GM23338 (cell line): ENCODE measurements at regions not wholly inside any gene's neighbourhood (a gene's known extent, or its start where the extent isn't known, plus 50 kb on each side); places are given as distances from the start of the nearest gene placed in this dataset.

ENCODE experiments used
- ATAC-seq: fragments of 200-7000 bp; cut with Tn5 transposase; 3 replicates; pipeline ENCODE4 v1.9.1; 2020
- DNase-seq: peaks from one replicate; pipeline ENCODE4 v3.0.0-alpha.2; 2015; ENCODE audit warnings: low spot score
- H2AFZ ChIP-seq: fragments of 200-600 bp; sonication (generic); 2 replicates; pipeline ENCODE4 v1.8.0; 2016; ENCODE audit warnings: antibody characterized with exemption, mild to moderate bottlenecking, moderate library complexity
- H3F3A ChIP-seq: fragments of 200-600 bp; sonication (generic); replicated peaks from 2 replicates; pipeline ENCODE4 v1.8.0; 2017; ENCODE audit warnings: antibody characterized with exemption, mixed run types, low read depth
- H3K27ac ChIP-seq: fragments of 200-600 bp; sonication (generic); 2 replicates; pipeline ENCODE4 v1.6.1; 2016; ENCODE audit warnings: low read depth
- H3K27me3 ChIP-seq: fragments of 200-600 bp; sonication (generic); 2 replicates; pipeline ENCODE4 v1.8.0; 2016; ENCODE audit warnings: mild to moderate bottlenecking, mixed run types, moderate library complexity; ENCODE audit not compliant: insufficient read depth
- H3K36me3 ChIP-seq: fragments of 200-600 bp; sonication (generic); 2 replicates; pipeline ENCODE4 v1.8.0; 2016; ENCODE audit warnings: mild to moderate bottlenecking; ENCODE audit not compliant: insufficient read depth
- H3K4me1 ChIP-seq: fragments of 200-600 bp; sonication (generic); 2 replicates; pipeline ENCODE4 v1.8.0; 2016; ENCODE audit warnings: mild to moderate bottlenecking, moderate library complexity; ENCODE audit not compliant: insufficient read depth
- H3K4me2 ChIP-seq: fragments of 200-600 bp; sonication (generic); 2 replicates; pipeline ENCODE4 v1.7.1; 2017; ENCODE audit warnings: mixed run types
- H3K4me3 ChIP-seq: fragments of 200-600 bp; sonication (generic); 2 replicates; pipeline ENCODE4 v1.6.1; 2016; ENCODE audit warnings: mixed run types
- H3K79me2 ChIP-seq: fragments of 200-600 bp; sonication (generic); replicated peaks from 2 replicates; pipeline ENCODE4 v1.8.0; 2017; ENCODE audit warnings: mild to moderate bottlenecking; ENCODE audit not compliant: insufficient read depth
- H3K9me2 ChIP-seq: fragments of 200-600 bp; sonication (generic); 2 replicates; pipeline ENCODE4 v1.8.0; 2017; ENCODE audit not compliant: insufficient read depth
- H4K20me1 ChIP-seq: fragments of 200-600 bp; sonication (generic); replicated peaks from 2 replicates; pipeline ENCODE4 v1.8.0; 2017; ENCODE audit warnings: mild to moderate bottlenecking; ENCODE audit not compliant: insufficient read depth
- H3K27ac Mint-ChIP-seq: 2 replicates; pipeline ENCODE4 v1.8.0; 2020; ENCODE audit warnings: inconsistent platforms, mild to moderate bottlenecking, moderate library complexity, mixed read lengths
- H3K27me3 Mint-ChIP-seq: 3 replicates; pipeline ENCODE4 v1.8.0; 2022; ENCODE audit warnings: low read depth, mild to moderate bottlenecking, moderate library complexity, mixed read lengths, inconsistent platforms; ENCODE audit not compliant: insufficient read depth, poor library complexity
- H3K36me3 Mint-ChIP-seq: 3 replicates; pipeline ENCODE4 v1.8.0; 2021; ENCODE audit warnings: low read depth, mild to moderate bottlenecking, inconsistent platforms, moderate library complexity, mixed read lengths
- H3K4me1 Mint-ChIP-seq: 3 replicates; pipeline ENCODE4 v1.8.0; 2020; ENCODE audit warnings: mild to moderate bottlenecking, inconsistent platforms, mixed read lengths
- H3K4me3 Mint-ChIP-seq: 3 replicates; pipeline ENCODE4 v1.8.0; 2021; ENCODE audit warnings: moderate library complexity, mild to moderate bottlenecking, inconsistent platforms, mixed read lengths
- H3K9me3 Mint-ChIP-seq: 3 replicates; pipeline ENCODE4 v1.8.0; 2020; ENCODE audit warnings: moderate library complexity, mild to moderate bottlenecking, inconsistent platforms, mixed read lengths
- CREB1 ChIP-seq: fragments of 250-450 bp; sonication (Bioruptor Pico); IDR thresholded peaks from 2 replicates; pipeline ENCODE4 v1.5.0; 2020; ENCODE audit warnings: low read depth, mild to moderate bottlenecking, moderate library complexity
- ETS1 ChIP-seq: IDR thresholded peaks from 2 replicates; pipeline ENCODE4 v1.6.1; 2016; ENCODE audit warnings: antibody characterized with exemption
- EZH2 ChIP-seq: fragments of 200-600 bp; sonication (generic); IDR thresholded peaks from one replicate; pipeline ENCODE4 v1.8.0; 2017; ENCODE audit warnings: antibody characterized with exemption, mild to moderate bottlenecking, low read depth; ENCODE audit not compliant: unreplicated experiment
- EZH2phosphoT487 ChIP-seq: fragments of 200-600 bp; sonication (generic); IDR thresholded peaks from one replicate; pipeline ENCODE4 v1.8.1; 2018; ENCODE audit warnings: antibody characterized with exemption; ENCODE audit not compliant: unreplicated experiment
- JUNB ChIP-seq: IDR thresholded peaks from one replicate; pipeline ENCODE4 v1.6.1; 2016; ENCODE audit warnings: antibody characterized with exemption; ENCODE audit not compliant: unreplicated experiment
- NANOG ChIP-seq: IDR thresholded peaks from 2 replicates; pipeline ENCODE4 v1.6.1; 2016; ENCODE audit warnings: antibody characterized with exemption, borderline replicate concordance
- STAT1 ChIP-seq: IDR thresholded peaks from one replicate; pipeline ENCODE4 v1.6.1; 2016; ENCODE audit warnings: antibody characterized with exemption; ENCODE audit not compliant: unreplicated experiment
- ZNF114 ChIP-seq: fragments of 250-450 bp; sonication (Bioruptor Pico); IDR thresholded peaks from 2 replicates; pipeline ENCODE4 v1.5.0; 2020; ENCODE audit warnings: mild to moderate bottlenecking, moderate library complexity
- ZNF331 ChIP-seq: fragments of 250-450 bp; sonication (Bioruptor Pico); IDR thresholded peaks from 2 replicates; pipeline ENCODE4 v1.5.0; 2020; ENCODE audit warnings: low read depth, mild to moderate bottlenecking, moderate library complexity
- TF ChIP-seq, protein P1 (sequence below): IDR thresholded peaks from one replicate; pipeline ENCODE4 v1.6.1; 2018; ENCODE audit warnings: antibody characterized with exemption; ENCODE audit not compliant: unreplicated experiment

DNA sequence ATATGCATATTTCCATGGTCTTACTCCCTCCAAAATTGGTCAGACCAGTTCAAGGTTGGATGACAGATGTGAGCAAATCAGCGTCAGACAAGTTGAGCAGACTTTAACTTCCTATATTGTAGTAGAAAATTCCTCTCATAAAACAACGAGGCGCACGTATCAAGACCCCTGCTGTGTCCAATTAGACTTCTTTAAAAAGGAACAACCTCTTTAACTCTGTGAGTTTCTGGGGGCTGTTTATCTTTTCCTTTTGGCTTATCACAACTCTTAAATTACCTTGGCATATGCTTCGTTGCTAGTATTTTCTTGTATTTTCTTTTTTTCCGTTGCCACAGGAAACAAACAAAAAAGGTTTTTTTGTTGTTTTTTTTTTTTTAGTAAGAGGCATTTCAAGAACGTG is 398.2 kb upstream of the WWC1 start:
- no peak overlapping the region for H2AFZ ChIP-seq
- Mint-ChIP-seq H3K36me3 (0 out of 3 replicates have a peak, but pooled peaks cover 6% of the 10 kb centered on the region), H3K27me3 (peaks cover 4% of the 10 kb centered on the region), H3K27ac (no peak overlapping the region), H3K9me3 (no peaks in the 10 kb centered on the region; the same call in 2 of the 3 replicates), H3K4me3 (no peak overlapping the region), H3K4me1 (peaks cover 42% of the 10 kb centered on the region)
- no peak overlapping the region for H3K4me2 ChIP-seq
- H3K4me1 ChIP-seq: peaks cover 30% of the 10 kb centered on the region
- H3K79me2 ChIP-seq: no peaks in the 10 kb centered on the region
- ATAC-seq: no peak
- H3K27ac ChIP-seq: no peak overlapping the region
- TF ChIP-seq STAT1: no peak
- no peak for TF ChIP-seq EZH2
- H3K36me3 ChIP-seq: no peaks in the 10 kb centered on the region
- no peak for DNase-seq
- H4K20me1 ChIP-seq: no peaks in the 10 kb centered on the region
- H3K27me3 ChIP-seq: no peaks in the 10 kb centered on the region
- 0 out of 2 replicates have a peak, but pooled peaks cover 2% of the 10 kb centered on the region for H3K9me2 ChIP-seq
- 0 out of 2 replicates have a peak, but pooled peaks cover 1% of the 10 kb centered on the region for H3F3A ChIP-seq
- H3K4me3 ChIP-seq: no peak overlapping the region

GRCh38 chr5:167894631-167895472 is 396.6 kb upstream of the WWC1 start:
- Mint-ChIP-seq H3K27ac (no peak overlapping the region), H3K4me3 (no peak overlapping the region), H3K4me1 (peaks cover 36% of the 10 kb centered on the region), H3K27me3 (peaks cover 4% of the 10 kb centered on the region), H3K36me3 (no peaks in the 10 kb centered on the region), H3K9me3 (no peaks in the 10 kb centered on the region; the same call in 2 of the 3 replicates)
- H3K36me3 ChIP-seq: no peaks in the 10 kb centered on the region
- no peak overlapping the region for H3K4me3 ChIP-seq
- no peak overlapping the region for H2AFZ ChIP-seq
- H3K27ac ChIP-seq: no peak overlapping the region
- no peaks in the 10 kb centered on the region for H3K79me2 ChIP-seq
- no peaks in the 10 kb centered on the region for H3K27me3 ChIP-seq
- TF ChIP-seq ZNF331 (CRISPR knock-in tag) (no peak), ETS1 (no peak), CREB1 (CRISPR knock-in tag) (no peak), STAT1 (no peak), NANOG (no peak), JUNB (no peak), ZNF114 (no peak), EZH2 (no peak), EZH2phosphoT487 (no peak)
- TF ChIP-seq, protein P1, sequence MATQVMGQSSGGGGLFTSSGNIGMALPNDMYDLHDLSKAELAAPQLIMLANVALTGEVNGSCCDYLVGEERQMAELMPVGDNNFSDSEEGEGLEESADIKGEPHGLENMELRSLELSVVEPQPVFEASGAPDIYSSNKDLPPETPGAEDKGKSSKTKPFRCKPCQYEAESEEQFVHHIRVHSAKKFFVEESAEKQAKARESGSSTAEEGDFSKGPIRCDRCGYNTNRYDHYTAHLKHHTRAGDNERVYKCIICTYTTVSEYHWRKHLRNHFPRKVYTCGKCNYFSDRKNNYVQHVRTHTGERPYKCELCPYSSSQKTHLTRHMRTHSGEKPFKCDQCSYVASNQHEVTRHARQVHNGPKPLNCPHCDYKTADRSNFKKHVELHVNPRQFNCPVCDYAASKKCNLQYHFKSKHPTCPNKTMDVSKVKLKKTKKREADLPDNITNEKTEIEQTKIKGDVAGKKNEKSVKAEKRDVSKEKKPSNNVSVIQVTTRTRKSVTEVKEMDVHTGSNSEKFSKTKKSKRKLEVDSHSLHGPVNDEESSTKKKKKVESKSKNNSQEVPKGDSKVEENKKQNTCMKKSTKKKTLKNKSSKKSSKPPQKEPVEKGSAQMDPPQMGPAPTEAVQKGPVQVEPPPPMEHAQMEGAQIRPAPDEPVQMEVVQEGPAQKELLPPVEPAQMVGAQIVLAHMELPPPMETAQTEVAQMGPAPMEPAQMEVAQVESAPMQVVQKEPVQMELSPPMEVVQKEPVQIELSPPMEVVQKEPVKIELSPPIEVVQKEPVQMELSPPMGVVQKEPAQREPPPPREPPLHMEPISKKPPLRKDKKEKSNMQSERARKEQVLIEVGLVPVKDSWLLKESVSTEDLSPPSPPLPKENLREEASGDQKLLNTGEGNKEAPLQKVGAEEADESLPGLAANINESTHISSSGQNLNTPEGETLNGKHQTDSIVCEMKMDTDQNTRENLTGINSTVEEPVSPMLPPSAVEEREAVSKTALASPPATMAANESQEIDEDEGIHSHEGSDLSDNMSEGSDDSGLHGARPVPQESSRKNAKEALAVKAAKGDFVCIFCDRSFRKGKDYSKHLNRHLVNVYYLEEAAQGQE: no peak
- DNase-seq (no peak), ATAC-seq (no peak)
- H3K4me2 ChIP-seq: no peak overlapping the region
- peaks cover 31% of the 10 kb centered on the region for H3K4me1 ChIP-seq
- H3F3A ChIP-seq: 0 out of 2 replicates have a peak, but pooled peaks cover 5% of the 10 kb centered on the region
- no peaks in the 10 kb centered on the region for H4K20me1 ChIP-seq
- 0 out of 2 replicates have a peak, but pooled peaks cover 2% of the 10 kb centered on the region for H3K9me2 ChIP-seq
